Right atrium auricular region (tissue), 2 donors: ENCODE measurements at regions not wholly inside any gene's neighbourhood (a gene's known extent, or its start where the extent isn't known, plus 50 kb on each side); places are given as distances from the start of the nearest gene placed in this dataset.
A peak's percentile ranks its signal among the peaks of the same experiment; 100 is the strongest.

Experiments
- DNase-seq: peaks from one replicate; pipeline ENCODE4 v3.0.0-alpha.2; 2019; ENCODE audit warnings: low spot score
- H3K27ac ChIP-seq, 2 donors: fragments of 200-600 bp; sonication (generic); 1 replicate in 1 of 2; 2 replicates in 1 of 2; pipeline ENCODE4 v1.5.1; 2016 to 2019
- H3K27me3 ChIP-seq, 2 donors: fragments of 200-600 bp; sonication (generic); one replicate each; pipeline versions ENCODE4 v1.5.1 to v1.6.0; 2017 to 2019
- H3K36me3 ChIP-seq: fragments of 200-600 bp; sonication (generic); one replicate; pipeline ENCODE4 v1.5.1; 2016
- H3K4me1 ChIP-seq, 2 donors: fragments of 200-600 bp; sonication (generic); one replicate each; pipeline versions ENCODE4 v1.5.1 to v1.6.0; 2017 to 2019
- H3K4me3 ChIP-seq, 2 donors: fragments of 200-600 bp; sonication (generic); 1 replicate in 1 of 2; 2 replicates in 1 of 2; pipeline ENCODE4 v1.5.1; 2017 to 2019; ENCODE audit warnings: mild to moderate bottlenecking in 1 of 2, moderate library complexity in 1 of 2
- H3K9me3 ChIP-seq, 2 donors: fragments of 200-600 bp; sonication (generic); one replicate each; pipeline ENCODE4 v1.5.1; 2019
- TF ChIP-seq, protein P1 (sequence below), 2 donors: fragments of 200-600 bp; sonication (generic); IDR thresholded peaks; one replicate each; pipeline ENCODE4 v1.5.1; 2019; ENCODE audit warnings: antibody characterized with exemption in 2 of 2

DNA sequence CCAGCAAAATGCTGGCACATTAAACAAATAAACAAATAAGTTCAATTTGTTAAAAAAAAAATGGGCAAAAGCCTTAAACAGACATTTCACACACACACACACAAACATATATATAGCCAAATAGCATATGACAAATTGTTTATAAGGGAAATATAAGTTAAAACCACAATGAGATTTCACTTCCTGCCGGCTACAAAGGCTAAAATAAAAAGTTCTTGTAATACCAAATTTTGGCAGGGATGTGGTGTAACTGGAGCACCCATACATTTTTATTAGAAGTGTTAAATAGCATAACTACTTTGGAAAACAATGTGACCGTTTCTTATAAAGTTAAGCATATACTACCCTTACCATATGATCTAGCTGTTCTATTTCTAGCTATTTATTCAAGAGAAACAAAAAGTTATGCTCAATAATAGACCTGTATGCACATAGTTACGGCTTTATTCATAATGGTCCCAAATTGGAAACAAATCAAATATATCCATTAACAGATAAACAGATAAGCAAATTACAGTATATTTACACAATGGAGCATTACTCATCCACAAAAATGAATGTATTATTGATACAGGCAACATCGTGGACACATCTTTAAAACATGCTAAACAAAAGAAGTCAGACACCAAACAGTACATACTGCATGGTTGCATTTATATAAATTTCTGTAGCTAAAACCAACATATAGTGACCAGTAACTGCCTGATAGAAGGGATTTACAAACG is 93.9 kb downstream of the EOMES start:
- H3K36me3 ChIP-seq = no peaks in the 10 kb centered on the region
- H3K27ac ChIP-seq = no peak overlapping the region
- H3K9me3 ChIP-seq = no peaks in the 10 kb centered on the region
- DNase-seq = no peak
- peaks cover 0 to under 1% of the 10 kb centered on the region in 2 donors for H3K4me1 ChIP-seq
- no peaks in the 10 kb centered on the region for H3K27me3 ChIP-seq
- TF ChIP-seq, protein P1, sequence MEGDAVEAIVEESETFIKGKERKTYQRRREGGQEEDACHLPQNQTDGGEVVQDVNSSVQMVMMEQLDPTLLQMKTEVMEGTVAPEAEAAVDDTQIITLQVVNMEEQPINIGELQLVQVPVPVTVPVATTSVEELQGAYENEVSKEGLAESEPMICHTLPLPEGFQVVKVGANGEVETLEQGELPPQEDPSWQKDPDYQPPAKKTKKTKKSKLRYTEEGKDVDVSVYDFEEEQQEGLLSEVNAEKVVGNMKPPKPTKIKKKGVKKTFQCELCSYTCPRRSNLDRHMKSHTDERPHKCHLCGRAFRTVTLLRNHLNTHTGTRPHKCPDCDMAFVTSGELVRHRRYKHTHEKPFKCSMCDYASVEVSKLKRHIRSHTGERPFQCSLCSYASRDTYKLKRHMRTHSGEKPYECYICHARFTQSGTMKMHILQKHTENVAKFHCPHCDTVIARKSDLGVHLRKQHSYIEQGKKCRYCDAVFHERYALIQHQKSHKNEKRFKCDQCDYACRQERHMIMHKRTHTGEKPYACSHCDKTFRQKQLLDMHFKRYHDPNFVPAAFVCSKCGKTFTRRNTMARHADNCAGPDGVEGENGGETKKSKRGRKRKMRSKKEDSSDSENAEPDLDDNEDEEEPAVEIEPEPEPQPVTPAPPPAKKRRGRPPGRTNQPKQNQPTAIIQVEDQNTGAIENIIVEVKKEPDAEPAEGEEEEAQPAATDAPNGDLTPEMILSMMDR (IDR thresholded peaks at IDR 0.05) = no peak
- no peak overlapping the region for H3K4me3 ChIP-seq

DNA sequence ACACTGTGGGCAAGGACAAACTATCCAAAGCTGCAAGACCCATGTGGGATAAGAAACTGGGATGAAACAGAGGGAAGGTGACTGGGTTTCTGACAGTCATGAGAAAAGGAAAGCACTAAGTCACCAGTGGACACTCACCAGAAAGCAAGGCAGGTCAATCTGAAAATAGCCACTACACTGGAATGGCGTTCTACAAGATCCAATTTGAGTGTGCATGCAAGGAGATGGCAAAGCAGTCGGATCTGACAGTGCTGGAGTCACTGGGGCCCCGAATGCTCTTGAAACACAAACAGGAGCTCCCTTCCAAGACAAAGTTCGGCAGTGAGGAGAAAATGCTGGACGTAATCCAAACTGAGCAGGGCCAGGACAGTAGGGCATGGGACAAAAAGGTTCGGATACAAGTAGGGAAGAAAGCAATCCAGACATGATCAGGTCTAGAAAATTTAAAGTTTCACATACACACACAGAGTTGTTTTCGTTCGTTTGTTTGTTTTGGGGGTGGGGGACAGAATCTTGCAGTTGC is 95.5 kb downstream of the EOMES start:
- Histone ChIP-seq H3K4me3 (no peak overlapping the region), H3K27me3 (no peaks in the 10 kb centered on the region), H3K36me3 (no peaks in the 10 kb centered on the region), H3K9me3 (no peaks in the 10 kb centered on the region), H3K27ac (no peak overlapping the region), H3K4me1 (no peaks in the 10 kb centered on the region)
- TF ChIP-seq, protein P1 (IDR thresholded peaks at IDR 0.05) = no peak
- DNase-seq = no peak

DNA sequence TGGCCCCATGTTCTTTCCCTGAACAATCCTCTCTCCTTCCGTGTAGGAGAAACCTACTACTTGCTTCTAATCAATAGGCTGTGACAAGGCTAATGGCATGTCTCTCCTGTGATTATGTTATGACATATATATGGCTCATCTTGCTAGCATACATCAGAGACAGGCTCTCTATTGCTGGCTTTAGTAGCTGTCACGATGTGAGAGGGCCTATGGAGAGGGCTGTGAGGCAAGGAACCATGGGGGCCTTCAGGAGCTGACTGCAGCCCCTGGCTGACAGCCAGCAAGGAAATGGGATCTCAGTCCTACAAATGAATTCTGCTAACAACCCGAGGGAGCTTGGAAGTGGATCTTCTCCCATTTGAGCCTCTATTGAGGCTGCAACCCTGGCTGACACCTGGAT is 96.3 kb downstream of the EOMES start:
- Histone ChIP-seq H3K9me3 (no peaks in the 10 kb centered on the region), H3K27ac (no peak overlapping the region), H3K27me3 (no peaks in the 10 kb centered on the region), H3K36me3 (no peaks in the 10 kb centered on the region), H3K4me3 (no peak overlapping the region), H3K4me1 (no peaks in the 10 kb centered on the region)
- DNase-seq = no peak
- TF ChIP-seq, protein P1 (IDR thresholded peaks at IDR 0.05) = no peak

DNA sequence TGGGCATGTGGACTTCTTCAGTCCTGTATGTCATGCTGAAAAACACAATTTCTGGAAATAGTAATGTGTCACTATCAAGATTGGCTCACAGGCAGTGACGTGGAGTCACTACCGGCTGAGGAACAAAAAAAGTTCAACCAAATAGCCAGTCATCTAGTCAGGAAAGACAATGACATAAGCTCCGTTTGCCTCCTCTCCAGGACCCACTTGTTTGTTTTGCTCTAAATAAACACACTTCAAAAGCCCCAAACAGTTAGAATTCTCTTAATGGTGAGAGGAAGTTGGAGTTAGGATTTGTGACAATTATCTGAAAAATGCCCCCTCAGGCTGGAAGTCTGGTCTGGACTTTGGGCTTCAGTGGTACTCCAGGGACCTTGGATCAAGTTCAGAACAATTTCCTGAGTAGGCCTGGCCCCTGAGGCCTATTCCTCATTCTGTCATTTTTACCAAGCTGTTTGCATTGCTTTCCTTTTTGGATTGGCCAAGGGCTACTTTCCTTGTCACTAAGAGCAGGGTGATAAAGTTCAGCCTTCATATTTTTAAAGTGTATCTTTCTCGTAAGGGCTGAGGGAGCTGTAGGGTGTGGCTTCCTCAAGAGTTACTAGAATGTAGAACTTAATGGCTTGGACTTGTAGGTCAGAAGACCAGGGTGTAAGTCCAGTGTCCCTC is 98.9 kb downstream of the EOMES start:
- peak; percentile 78 for DNase-seq
- H3K27me3 ChIP-seq = no peaks in the 10 kb centered on the region
- TF ChIP-seq, protein P1 (IDR thresholded peaks at IDR 0.05) = no peak
- no peaks in the 10 kb centered on the region for H3K4me1 ChIP-seq
- peak overlapping the region; percentile 18 to 59 for H3K27ac ChIP-seq
- no peak overlapping the region for H3K4me3 ChIP-seq
- H3K36me3 ChIP-seq = no peaks in the 10 kb centered on the region
- no peaks in the 10 kb centered on the region for H3K9me3 ChIP-seq

DNA sequence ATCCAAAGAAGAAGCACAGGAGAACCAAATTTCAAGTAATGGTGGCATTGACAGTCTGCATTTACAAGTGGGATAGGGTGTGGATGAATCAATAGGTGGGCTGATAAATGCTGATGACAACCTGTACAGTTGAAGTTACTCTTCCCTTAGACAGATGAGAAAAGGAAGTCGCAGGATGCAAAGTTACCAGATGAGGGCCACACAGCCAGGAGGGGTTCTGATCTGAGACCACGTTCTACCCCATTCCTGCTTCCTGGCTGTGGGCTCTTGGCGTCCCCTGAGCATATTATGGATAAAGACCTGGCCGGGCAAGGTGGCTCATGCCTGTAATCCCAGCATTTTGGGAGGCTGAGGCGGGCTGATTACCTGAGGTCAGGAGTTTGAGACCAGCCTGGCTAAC is 104.6 kb downstream of the EOMES start:
- H3K27me3 ChIP-seq = no peaks in the 10 kb centered on the region
- H3K9me3 ChIP-seq = peaks cover 12 to 26% of the 10 kb centered on the region in 2 donors
- TF ChIP-seq, protein P1 (IDR thresholded peaks at IDR 0.05) = no peak
- H3K27ac ChIP-seq = no peak overlapping the region
- no peaks in the 10 kb centered on the region for H3K36me3 ChIP-seq
- no peak overlapping the region for H3K4me3 ChIP-seq
- no peaks in the 10 kb centered on the region for H3K4me1 ChIP-seq
- DNase-seq = no peak
